ENCODE measurements at regions not wholly inside any gene's neighbourhood (a gene's known extent, or its start where the extent isn't known, plus 50 kb on each side); places are given as distances from the start of the nearest gene placed in this dataset.

GRCh38 chr4:103904123-103904522 is 184.3 kb upstream of the TACR3 start:
- no peak overlapping the region for H3K27ac ChIP-seq
- no peak for TF ChIP-seq CTCF (conservative IDR thresholded peaks at IDR 0.05; ENCODE audit: low read depth)
- ChIA-PET POLR2A (ENCODE audit: low non-redundant PET) (no interaction called here), CTCF (no interaction called here)
- no peak for DNase-seq (ENCODE audit: low spot score)

DNA sequence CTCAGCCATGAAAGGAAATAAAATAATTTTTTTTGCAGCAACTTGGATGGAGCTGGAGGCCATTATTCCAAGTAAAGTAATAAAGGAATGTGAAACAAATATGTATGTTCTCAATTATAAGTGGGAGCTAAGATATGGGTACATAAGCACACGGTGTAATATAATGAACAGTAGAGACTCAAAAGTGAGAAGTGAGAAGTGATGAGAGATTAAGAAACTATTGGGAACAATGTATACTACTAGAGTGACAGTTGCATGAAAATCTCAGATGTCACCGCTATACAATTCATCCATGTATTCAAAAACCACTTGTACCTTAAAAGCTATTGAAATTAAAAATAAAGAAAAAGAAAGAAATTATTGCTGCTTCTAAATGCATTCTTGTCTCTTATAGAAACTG is 182.9 kb upstream of the TACR3 start:
- TF ChIP-seq CTCF (conservative IDR thresholded peaks at IDR 0.05; ENCODE audit: low read depth), result no peak
- ChIA-PET POLR2A (ENCODE audit: low non-redundant PET) (no interaction called here), CTCF (interaction anchor here (0.6 kb wide), 1 partner anchor 61 kb away, joined by 3 read pairs; no protein-coding TSS in a partner anchor)
- H3K27ac ChIP-seq, result no peak overlapping the region
- DNase-seq (ENCODE audit: low spot score), result no peak

DNA sequence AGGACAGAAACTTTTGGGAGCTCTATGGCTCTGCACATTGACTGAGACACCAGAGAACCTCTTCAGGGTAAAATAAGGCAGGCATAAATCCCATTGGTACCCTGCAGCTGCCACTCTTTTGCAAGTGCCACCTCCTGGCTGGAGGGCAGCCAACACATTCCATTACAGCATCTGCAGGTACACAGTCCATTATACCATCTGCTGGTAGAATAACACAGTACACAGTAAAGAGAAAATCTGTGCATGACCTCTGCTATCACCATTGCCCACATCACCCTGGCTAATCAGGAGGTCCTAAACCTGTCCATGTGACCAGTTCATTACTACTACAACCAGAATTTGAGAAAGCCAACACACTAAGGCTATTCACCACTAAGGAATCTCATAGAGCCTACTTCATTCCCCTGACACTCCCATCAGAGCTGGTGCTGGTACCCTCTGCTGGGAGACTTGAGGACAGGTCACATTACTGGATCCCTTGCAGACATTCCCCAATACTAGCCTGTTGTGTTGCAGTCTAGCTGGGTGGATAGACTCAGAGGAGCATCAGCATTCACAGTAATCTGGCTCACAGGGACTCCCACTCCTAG is 176.2 kb upstream of the TACR3 start:
- H3K27ac ChIP-seq, result no peak overlapping the region
- no peak for DNase-seq (ENCODE audit: low spot score)
- CTCF ChIA-PET, result interaction anchor here (1.0 kb wide), 1 partner anchor 19 kb away, joined by 3 read pairs; no protein-coding TSS in a partner anchor
- POLR2A ChIA-PET (ENCODE audit: low non-redundant PET), result no interaction called here
- TF ChIP-seq CTCF (conservative IDR thresholded peaks at IDR 0.05; ENCODE audit: low read depth), result no peak

DNA sequence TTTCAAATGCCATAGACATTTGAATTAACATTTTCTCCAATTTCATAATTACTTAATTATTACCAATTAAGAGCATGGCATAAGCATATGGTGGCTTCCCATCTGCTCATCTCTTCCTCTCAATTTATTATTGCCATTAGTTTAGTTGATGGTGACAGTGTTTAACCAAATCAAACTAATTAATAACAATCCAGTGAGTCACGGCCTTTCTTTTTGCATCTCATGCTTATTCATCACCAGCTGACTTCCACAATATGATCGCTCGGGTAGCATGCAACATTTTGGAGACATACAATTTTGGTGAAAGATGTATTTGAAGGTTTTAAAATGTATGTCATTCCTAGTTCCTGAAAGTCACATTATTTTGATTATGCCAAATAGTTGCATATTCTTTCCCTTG is 172.8 kb upstream of the TACR3 start:
- CTCF ChIA-PET, result no interaction called here

DNA sequence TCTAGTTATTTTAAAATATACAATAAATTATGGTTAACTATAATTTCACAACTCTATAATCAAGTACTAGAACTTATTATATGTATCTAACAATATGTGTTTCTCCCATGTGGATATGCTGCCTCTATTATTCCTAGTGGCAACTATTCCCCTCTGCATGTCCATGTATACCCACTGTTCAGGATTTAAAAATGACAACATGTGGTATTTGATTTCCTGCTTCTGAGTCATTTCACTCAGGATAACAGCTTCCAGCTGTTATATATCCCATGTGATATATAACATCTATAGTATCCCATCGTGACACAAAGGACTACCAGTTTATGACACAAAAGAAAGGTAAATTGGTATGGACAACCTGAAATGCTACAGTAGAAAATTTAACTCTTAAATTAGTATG is 167.4 kb upstream of the TACR3 start:
- no peak for DNase-seq (ENCODE audit: low spot score)
- POLR2A ChIA-PET (ENCODE audit: low non-redundant PET), result no interaction called here
- no peak for TF ChIP-seq CTCF (conservative IDR thresholded peaks at IDR 0.05; ENCODE audit: low read depth)
- CTCF ChIA-PET, result no interaction called here
- no peak overlapping the region for H3K27ac ChIP-seq

More for the DNA sequence above, 172.8 kb upstream of the TACR3 start:
- DNase-seq (ENCODE audit: low spot score), result no peak
- POLR2A ChIA-PET (ENCODE audit: low non-redundant PET), result no interaction called here
- TF ChIP-seq CTCF (conservative IDR thresholded peaks at IDR 0.05; ENCODE audit: low read depth), result no peak
- no peak overlapping the region for H3K27ac ChIP-seq

GRCh38 chr4:103885152-103885551 is 165.4 kb upstream of the TACR3 start:
- ChIA-PET CTCF (interaction anchor here (0.6 to 0.7 kb wide), 2 partner anchors 222 to 652 kb away, joined by 4 read pairs; no protein-coding TSS in a partner anchor), POLR2A (ENCODE audit: low non-redundant PET) (no interaction called here)
- no peak overlapping the region for H3K27ac ChIP-seq
- no peak for TF ChIP-seq CTCF (conservative IDR thresholded peaks at IDR 0.05; ENCODE audit: low read depth)
- DNase-seq (ENCODE audit: low spot score), result no peak
